Mucosa of gallbladder (tissue), 1 donor: ENCODE measurements at regions not wholly inside any gene's neighbourhood (a gene's known extent, or its start where the extent isn't known, plus 50 kb on each side); places are given as distances from the start of the nearest gene placed in this dataset.

ENCODE experiments used
- DNase-seq: peaks from one replicate; pipeline ENCODE4 v3.0.0-alpha.2; 2020; ENCODE audit warnings: low spot score
- donor health status: DM: no; HTN: no; CAD: no.

DNA sequence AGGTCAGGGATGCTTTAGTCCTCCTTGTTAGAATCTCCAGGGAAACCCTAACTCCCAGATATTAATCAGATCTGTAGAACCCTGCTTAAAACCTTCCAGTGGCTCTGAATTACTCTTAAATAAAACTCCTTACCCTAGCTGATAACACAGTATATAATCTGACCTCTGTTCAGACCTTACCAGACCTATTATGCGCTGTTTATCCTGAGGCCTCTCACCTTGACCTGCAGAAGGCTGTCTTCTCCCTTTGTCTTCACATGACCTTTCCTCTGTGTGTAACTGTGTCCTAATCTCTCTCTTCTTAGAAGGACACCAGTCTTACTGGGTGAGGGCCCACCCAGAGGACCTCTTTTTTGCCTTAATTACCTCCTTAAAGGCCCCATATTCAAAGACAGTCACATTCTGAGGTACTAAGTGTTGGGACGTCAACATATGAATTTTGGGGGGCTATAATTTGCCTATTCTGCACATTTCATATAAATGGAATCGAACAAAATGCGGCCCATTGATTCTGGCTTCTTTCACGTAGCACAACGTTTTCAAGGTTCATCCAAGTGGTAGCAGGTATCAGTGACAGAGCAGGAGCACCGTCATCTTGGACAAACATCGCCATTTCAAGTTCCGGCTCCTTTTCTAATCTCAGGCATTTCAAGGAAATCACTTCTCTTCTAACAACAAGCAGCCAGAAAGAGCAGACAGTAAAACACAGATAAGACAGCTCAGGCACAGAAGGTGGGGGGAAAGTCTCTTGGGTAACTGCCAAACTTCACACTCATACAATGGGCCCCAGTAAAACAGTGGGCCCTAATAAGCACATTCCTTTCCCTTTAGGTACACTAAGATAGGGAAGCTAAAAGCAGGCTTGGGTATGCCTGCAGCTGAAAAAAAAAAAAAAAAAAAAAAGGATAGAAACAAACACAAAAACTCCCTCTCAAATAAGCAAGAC lies 200.2 kb upstream of the NUDT4 start:
- DNase-seq = peak; percentile 62

- no peak for DNase-seq
Observed at GRCh38 chr12:93178154-93178878, 199.4 kb upstream of the NUDT4 start.

DNA sequence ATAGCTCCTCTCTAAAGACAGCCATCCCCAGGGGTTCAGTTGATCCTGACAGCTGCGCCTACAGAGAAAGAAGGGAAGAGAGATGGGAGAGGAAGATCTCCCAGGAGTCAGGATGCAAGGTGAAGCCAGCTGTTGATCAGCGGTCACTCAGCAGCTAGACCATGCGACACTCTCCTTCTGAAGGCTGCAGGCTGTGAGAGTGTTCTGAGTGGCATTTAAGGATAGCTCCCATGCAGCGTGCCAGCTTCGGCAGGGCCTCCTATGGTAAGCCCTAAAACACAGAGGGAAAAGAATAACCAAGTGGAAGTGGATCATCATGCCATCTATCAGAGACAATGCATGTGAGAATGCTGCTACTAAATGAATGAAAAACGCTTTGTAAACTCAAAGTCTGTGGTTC lies 197.9 kb upstream of the NUDT4 start:
- DNase-seq = no peak

GRCh38 chr12:93180566-93180965 lies 197.2 kb upstream of the NUDT4 start:
- no peak for DNase-seq

- no peak for DNase-seq
Observed at GRCh38 chr12:93181409-93181965, 196.2 kb upstream of the NUDT4 start.

- peak; percentile 49 for DNase-seq
Observed at GRCh38 chr12:93183940-93184671, 193.6 kb upstream of the NUDT4 start.

GRCh38 chr12:93184672-93185368 lies 192.9 kb upstream of the NUDT4 start:
- DNase-seq = no peak

DNA sequence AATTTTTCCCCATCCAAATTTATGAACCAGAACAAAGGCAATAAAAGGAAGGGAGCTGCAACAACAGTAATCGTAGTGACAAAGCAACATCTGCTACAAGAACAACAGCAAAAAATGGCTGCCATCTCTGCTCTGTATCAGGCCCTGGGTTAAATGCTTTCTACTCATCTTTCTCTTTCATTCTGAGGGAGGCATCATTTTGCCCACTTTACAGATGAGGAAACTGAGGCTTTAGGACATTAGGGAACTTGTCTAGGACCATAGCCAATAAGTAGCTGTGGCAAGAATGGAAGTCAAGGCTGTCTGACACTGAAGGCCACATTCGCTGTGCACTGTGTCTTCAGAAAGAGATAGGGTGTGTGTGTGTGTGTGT lies 192.4 kb upstream of the NUDT4 start:
- DNase-seq = no peak

GRCh38 chr12:93186131-93186530 lies 191.6 kb upstream of the NUDT4 start:
- no peak for DNase-seq

DNA sequence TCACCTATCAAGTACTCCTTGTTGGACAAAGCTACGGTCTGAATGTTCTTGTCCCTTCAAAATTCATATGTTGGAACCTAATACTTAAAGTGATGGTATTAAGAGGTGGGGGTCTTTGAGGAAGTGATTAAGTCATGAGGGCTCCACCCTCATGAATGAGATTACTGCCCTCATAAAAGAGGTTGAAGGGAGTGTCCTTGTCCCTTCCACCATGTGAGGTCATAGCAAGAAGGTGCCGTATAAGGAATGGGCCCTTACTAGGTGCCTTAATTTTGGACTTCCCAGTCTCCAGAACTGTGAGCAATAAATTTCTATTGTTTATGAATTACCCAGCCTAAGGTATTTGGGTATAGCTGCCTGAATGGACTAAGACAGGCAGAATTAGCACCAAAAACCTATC lies 191.1 kb upstream of the NUDT4 start:
- DNase-seq = no peak

GRCh38 chr12:93191423-93191822 lies 186.3 kb upstream of the NUDT4 start:
- no peak for DNase-seq

DNA sequence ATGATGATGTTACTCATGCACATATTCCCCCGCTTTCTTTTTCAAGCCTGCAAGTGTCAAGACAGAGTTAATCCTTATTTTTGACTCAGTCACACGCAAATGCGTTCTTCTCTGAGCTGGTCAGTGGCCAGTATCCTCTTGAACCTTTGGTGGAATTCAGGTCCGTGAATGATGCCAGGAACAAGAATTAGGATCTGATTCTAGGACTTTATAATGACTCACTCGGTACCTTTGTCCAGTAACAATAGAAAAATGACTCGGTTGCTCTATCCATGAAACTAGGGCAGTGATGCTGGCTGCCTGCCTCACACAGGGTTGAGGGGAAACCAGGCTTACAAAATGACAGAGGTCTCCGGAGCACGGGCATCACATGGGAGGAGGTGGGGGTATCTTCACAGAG lies 185.8 kb upstream of the NUDT4 start:
- no peak for DNase-seq

GRCh38 chr12:93192878-93193277 lies 184.8 kb upstream of the NUDT4 start:
- no peak for DNase-seq

DNA sequence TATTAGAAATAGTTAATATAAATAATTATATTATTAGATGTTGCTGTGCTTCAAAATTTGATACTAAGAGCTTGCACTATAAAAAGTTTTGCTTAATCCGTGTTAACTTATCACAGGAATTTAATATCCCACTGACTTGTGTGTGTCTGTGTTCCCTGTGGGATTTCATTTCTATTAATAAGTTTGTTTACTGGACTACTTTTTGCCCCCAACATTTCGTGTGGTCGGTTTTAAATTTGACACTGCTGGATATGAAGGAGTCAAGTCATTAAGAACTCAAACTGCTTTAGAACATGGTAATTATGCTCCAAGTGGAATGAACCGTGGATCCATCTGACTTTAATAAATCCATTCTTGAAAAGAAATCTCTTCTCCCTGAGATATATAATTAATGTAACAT lies 182.2 kb upstream of the NUDT4 start:
- no peak for DNase-seq

DNA sequence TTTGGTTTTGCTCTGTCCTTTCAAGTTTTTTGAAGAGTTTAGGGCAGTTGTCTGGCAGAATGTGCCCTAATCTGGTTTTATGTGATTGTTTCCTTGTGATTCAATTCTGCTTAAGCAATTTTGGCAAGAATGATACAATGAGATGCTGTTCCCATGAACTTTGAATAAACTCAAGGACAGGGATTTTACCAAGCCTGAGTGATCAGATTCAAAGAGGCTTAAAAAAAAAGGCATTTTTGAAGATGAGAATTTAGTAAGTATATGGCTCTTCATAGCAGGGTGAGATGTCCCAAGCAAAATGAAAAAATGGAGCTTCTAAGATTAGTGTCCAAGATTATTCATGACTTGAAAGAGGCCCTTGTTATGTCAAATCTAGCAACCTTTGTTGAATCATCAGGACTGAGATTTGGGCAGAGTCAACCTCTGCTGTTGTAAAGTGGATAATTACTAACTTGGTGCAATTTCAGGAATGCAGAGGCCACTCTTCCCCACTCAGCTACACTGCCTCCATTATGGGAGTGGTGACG lies 180.6 kb upstream of the NUDT4 start:
- no peak for DNase-seq

GRCh38 chr12:93198086-93198485 lies 179.6 kb upstream of the NUDT4 start:
- peak; percentile 36 for DNase-seq

- no peak for DNase-seq
Observed at GRCh38 chr12:93199831-93200236, 177.9 kb upstream of the NUDT4 start.

DNA sequence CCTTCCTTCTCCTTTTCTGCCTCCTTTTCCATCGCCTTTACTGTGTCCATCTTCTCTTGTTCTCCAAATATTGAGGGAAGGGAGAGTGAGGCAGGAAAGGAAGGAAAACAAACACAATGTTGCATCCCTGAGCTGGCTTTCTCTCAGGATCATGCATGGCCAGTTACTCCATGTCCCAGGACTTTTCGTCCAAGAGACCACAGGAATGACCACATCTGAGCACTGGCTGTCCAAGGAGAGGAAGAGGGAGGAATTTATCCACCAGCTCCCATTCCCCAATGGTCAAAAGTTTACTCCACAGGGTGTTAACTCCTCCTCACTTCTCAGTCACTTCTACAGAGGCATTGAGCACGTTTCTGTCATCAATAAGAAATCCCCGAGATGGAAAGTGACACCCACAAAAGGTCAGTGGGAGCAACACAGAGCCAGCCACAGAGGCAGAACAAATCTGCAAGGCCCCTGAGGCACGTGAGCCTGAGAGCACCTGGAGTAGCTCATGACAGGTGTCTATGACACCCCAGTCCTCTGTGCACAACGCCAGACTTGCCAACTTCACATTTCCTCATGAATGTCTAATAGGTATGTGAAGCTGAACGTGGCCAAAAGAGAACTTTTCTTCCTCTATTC lies 177.3 kb upstream of the NUDT4 start:
- no peak for DNase-seq

DNA sequence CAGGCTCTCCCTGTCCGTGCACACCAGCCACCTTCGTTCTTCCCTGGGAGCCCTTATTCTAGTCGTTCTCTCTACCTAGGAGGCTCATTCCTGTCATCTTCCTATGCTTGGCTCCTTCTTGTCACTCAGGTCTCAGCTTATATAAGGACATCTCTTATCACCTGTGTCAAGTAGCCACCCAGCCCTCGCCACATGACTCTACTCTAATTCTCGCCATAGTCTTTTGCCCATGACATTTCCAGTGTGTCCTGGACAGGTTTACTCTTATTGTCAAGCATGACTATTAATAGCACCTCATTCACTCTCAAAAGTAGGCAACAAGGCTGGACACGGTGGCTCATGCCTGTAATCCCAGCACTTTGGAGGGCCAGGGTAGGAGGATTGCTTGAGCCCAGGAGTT lies 175.7 kb upstream of the NUDT4 start:
- DNase-seq = no peak

- no peak for DNase-seq
Observed at GRCh38 chr12:93202688-93203087, 175.0 kb upstream of the NUDT4 start.

DNA sequence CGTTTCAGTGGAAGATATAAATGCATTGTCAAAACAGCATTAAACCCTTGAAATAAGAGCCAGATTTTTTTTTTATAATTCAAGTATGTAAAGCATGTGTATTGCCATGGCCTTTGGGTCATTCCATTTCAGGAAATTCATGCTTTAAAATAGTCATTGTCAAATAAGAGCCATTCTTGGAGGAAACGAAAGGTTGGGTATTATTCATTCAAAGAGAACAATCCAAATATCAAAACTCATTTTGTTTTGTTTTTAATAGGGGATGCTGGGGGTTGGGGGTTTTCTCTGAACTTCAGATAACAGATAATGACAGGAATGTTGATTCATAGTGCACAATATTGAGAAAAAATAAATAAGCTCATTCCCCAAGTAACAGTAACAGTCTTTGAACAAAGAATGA lies 174.4 kb upstream of the NUDT4 start:
- DNase-seq = no peak
